IMR-90 (cell line): ENCODE measurements at regions not wholly inside any gene's neighbourhood (a gene's known extent, or its start where the extent isn't known, plus 50 kb on each side); places are given as distances from the start of the nearest gene placed in this dataset.

Source experiments
- CEBPB ChIP-seq: IDR thresholded peaks from 2 replicates; pipeline ENCODE4 v1.6.1; 2012; ENCODE audit warnings: low read depth, low read length, improper control_type of control experiment
- CTCF ChIP-seq: conservative IDR thresholded peaks from 2 replicates; pipeline ENCODE4 v1.5.1; 2012; ENCODE audit warnings: mild to moderate bottlenecking, low read depth, low read length, improper control_type of control experiment
- FOS ChIP-seq: fragments of 150-350 bp; IDR thresholded peaks from 2 replicates; pipeline ENCODE4 v1.6.1; 2016; ENCODE audit warnings: low read depth, low read length
- MAFK ChIP-seq: IDR thresholded peaks from 2 replicates; pipeline ENCODE4 v1.6.1; 2012; ENCODE audit warnings: low read depth, low read length, improper control_type of control experiment
- MAZ ChIP-seq: IDR thresholded peaks from 2 replicates; pipeline ENCODE4 v1.6.1; 2012; ENCODE audit warnings: low read depth, mild to moderate bottlenecking, low read length, improper control_type of control experiment, moderate library complexity, borderline replicate concordance
- MXI1 ChIP-seq: IDR thresholded peaks from 2 replicates; pipeline ENCODE4 v1.6.1; 2012; ENCODE audit warnings: low read depth, mild to moderate bottlenecking, low read length, moderate library complexity, borderline replicate concordance
- POLR2A ChIP-seq: IDR thresholded peaks from 2 replicates; pipeline ENCODE4 v1.6.1; 2012; ENCODE audit warnings: mild to moderate bottlenecking, low read depth, low read length
- RAD21 ChIP-seq: IDR thresholded peaks from 2 replicates; pipeline ENCODE4 v1.6.1; 2012; ENCODE audit warnings: low read length, improper control_type of control experiment
- RFX5 ChIP-seq: IDR thresholded peaks from 2 replicates; pipeline ENCODE4 v1.8.0; 2012; ENCODE audit warnings: low read depth, mild to moderate bottlenecking, low read length, moderate library complexity
- SMC3 ChIP-seq: fragments of 150-350 bp; IDR thresholded peaks from 2 replicates; pipeline ENCODE4 v1.6.1; 2016; ENCODE audit warnings: low read depth, mild to moderate bottlenecking, antibody characterized with exemption, low read length, moderate library complexity
- USF2 ChIP-seq: fragments of 150-350 bp; IDR thresholded peaks from 2 replicates; pipeline ENCODE4 v1.6.1; 2017; ENCODE audit warnings: mild to moderate bottlenecking, antibody characterized with exemption, low read length, low read depth

DNA sequence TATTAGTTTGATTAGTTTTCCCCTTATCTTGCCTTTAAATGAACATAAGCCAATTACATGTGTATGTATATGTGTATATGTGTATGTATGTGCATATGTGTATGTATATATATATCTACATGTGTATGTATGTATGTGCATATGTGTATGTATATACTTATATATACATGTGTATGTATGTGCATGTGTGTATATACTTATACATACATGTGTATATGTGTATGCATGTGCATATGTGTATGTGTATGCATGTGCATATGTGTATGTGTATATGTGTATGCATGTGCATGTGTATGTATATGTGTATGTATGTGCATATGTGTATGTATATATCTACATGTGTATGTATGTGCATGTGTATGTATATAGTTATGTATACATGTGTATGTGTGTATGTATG lies 65.5 kb upstream of the CCT8L2 start:
- TF ChIP-seq CTCF (no peak), FOS (no peak), POLR2A (no peak), CEBPB (no peak), MAFK (no peak), RFX5 (no peak), MAZ (no peak), USF2 (no peak), MXI1 (no peak), SMC3 (no peak), RAD21 (no peak)
